ENCODE measurements at regions not wholly inside any gene's neighbourhood (a gene's known extent, or its start where the extent isn't known, plus 50 kb on each side); places are given as distances from the start of the nearest gene placed in this dataset.
"Not testable (repeated sequence)": the region's sequence is repeated elsewhere in the genome, so short reads cannot be mapped to it uniquely, and the experiment has no call there.

DNA sequence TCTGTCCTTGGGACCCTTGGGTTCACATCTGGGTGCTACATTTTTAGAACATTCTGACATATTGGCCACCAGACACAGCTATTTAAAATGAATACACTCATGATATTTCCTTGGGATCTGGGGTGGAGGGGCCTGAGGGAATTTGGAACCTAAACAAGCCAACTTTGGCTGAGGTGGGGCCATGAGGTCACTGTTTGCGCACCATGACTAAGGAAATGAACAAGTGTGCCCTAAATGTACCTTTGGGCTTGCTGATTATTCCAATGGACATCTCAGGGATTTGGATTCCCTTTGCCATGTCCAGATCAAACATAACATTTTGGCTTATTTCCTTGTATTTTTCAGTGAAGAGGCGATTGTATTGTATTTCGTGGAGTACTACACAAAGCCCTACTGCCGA is 80.5 kb upstream of the SEC11C start:
- no peak for DNase-seq

DNA sequence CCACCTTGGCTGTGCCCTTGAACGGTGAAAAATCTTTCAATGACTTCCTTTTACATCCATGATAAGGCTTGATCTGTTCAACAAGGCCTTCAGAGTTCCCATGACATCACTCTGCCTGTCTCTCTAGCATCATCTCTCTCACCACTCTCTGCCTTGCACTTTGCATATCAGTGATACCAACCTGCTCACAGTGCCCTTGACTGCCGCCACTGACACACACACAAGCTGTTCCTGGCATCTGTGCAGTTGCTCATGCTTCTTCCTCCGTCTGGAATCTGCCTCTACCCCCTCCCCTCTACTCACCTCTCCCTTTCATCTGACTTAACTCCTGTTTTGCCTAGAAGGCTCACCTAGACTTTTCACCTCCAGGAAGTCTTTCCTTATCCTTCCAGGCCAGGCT is 79.1 kb upstream of the SEC11C start:
- no peak for DNase-seq

DNA sequence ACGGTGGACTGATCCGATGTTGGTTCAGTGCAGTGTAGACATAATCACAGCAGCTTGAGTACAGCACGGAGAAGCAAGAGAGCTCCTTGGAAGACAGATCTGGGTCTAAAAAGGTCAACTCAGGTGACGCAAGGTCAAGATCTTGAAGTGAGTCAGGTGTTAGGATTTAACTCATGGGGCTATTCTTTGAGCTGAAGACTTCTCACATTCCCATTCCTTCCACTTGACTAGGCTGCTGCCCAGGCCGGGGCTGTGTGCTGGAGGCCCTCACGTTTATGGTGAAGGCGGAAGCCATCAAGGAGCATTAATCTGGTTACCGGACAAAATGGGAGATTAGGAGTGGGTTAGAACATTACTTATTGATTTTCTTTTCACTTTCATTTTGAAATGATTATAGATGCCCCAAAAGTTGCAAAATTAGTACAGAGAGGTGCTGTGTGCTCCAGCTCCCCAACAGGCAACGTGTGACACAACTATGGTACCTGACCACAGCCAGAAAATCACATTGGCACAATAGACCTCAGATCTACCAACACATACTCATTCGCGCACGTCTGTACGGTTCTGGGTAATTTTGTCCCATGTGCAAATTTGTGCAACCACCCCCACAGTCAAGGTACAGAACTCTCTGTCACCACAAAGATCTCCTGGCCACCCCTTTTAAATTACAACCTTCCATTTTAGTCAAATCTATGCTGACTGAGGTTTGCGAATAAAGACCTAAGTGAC is 77.6 kb upstream of the SEC11C start:
- no peak for DNase-seq

DNA sequence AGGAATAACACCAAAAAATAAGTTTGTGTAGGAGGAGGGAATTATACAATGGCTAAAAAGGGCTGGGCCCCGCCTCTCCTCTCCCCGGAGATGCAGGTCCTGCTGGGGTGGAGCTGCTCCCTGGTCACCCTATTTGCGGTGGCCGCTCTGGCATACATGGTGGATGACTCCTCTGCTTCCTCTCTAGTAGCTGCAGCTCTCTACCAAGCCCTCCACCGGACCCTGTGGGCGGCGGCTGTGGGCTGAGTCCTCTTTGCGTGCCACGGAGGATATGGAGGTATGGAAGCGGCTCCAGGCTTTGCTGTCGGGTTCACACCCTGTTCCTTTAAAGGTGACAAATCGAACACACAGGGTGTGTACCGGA is 77.1 kb upstream of the SEC11C start:
- DNase-seq = no peak

DNA sequence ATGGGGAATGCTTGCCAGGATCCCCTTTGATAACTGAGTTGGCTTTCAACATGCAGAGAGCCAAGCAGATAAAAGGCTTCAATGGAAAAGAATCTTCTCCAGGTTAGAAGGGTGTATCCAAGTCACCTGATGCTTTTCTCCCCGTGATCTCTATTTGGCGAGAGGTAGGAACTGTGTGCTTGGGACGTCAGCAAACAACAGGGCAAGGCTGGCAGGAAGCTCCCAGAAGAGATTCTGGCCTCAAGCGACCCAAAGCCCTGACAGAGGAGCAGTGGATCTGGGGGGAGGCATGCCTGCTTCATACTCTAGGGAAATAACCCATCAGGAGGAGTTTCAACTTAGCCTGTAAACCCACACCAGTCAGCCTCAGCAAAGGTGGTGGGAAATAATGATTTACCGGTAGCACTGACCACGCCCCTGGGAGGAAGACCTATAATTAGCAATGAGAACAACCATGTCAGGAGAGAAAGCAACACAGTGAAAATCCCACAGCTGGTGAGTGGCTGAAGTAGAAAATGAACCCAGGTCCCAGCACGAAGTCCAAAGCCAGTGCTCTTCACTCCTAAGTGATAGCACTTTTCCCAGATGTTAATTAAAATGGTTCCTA is 76.3 kb upstream of the SEC11C start:
- DNase-seq = no peak

DNA sequence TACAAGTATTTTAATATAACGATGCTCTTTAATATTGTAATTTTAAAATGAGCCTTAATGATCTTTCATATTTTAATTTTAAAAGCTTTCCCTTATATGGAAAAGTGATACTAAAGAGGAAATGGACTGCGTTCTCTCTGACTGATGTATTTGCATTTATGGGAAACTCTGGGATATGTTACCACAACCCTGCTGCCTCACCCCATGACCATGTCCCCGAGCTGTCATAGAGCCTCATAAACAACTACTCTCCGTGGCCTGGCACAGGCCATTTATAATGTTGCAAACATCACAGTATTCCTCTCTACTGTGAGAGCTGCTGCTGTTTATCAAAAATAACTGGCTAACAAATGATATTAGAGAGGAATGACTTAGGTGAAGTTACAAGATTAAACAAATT is 75.8 kb upstream of the SEC11C start:
- DNase-seq = no peak

DNA sequence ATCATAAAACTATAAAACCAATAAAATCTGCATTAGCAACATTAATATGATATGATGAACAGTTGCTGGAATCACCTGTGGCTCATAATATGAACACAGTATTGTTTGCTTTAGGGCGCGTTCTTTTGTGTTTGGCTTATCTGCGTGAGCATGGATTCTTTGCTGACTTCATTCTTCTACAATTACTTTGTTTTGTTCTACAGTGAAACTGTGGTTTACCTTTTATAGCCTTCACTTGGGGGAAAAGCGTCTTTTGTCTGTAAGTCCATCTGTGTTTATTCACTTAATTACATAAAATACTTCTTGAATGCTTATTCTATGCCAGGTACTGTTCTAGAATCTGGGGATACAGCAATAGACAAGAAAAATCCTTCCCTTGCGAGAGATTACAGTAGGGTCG is 74.0 kb upstream of the SEC11C start:
- no peak for DNase-seq

DNA sequence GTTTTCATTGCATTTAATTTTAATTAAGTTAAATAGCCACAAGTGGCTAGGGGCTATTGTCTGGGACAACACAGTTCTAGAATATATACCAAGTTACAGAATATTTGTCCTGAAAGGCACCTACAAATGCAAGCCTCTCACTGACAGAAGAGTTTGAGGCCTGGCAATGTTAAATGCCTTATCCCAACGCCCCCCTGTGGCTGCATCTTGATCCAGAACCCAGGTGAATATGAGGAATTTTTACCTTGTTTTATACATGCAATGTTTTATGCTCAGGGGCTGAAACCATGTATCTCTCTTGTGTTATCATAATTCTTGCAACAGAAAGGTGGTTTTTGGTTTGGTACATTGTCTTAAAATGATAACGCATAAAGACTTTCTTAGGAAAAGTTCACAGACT is 71.8 kb upstream of the SEC11C start:
- DNase-seq = no peak

DNA sequence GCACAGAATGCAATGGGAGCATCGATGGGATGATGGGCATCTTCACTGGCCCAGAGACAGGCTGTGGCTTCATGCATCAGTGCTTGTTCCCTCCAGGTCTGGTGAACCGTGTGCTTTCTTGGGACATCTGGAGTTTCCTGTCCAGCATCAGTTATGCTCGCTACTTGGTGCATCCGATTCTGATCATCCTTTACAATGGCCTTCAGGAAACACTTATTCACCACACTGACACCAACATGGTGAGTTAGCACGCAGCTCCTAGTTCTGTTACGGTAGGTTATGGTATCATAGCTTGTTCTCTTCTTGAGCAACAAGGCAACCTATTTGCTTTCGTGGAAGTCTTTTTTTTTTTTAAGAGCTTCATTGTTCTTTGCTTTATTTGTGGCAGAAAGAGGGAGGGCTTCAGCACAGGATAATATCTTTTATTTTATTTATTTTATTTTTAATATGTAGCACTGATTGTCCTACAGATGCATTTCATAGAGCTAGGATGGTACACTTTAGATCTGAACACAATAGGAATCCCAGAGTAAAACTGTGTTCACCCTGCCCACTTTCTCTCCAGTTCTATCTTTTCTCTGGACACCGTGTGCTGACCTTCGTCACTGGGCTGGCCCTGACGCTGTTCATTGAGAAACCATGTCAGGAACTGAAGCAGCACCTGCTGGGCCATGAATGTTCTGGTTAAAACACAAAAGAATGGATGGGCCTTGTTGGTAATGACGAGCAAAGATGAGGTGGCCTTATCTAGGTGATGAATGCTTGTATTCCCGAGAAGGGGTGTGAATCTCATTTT is 71.2 kb upstream of the SEC11C start:
- no peak for DNase-seq

DNA sequence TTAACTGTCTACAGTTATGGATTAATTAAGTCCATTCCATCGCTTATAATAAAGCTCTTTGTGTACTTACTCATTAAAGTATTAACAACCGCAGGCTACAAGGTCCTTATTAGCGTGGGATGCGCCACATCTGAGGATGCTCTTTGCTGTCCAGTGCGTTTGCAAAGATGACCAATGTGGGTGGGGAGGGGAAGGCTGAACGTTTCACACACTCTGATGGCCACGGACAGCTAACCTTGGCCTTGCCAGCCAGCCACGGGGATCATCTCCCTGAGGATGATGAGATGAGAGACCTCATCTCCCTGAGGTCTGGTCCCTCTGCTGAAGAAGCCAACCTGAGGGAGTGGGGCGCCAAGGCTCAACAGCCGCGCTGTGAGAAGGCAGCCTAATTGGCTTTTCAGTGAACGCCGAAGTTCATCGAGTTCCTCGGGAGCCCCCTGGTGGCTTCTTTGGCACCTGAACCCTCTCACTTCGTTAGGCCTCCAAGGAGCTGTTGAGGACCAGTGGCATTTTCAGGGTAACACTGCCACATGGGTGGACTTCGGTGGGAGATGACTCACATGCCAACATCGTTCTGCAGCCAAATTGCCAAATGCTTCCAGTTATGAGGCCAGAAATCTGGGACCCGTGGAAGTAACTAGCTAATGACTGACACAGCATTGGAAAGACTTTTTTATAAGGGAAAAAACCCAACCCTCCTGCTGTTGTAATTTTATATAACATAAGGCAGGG is 69.3 kb upstream of the SEC11C start:
- peak; percentile 67 for DNase-seq

DNA sequence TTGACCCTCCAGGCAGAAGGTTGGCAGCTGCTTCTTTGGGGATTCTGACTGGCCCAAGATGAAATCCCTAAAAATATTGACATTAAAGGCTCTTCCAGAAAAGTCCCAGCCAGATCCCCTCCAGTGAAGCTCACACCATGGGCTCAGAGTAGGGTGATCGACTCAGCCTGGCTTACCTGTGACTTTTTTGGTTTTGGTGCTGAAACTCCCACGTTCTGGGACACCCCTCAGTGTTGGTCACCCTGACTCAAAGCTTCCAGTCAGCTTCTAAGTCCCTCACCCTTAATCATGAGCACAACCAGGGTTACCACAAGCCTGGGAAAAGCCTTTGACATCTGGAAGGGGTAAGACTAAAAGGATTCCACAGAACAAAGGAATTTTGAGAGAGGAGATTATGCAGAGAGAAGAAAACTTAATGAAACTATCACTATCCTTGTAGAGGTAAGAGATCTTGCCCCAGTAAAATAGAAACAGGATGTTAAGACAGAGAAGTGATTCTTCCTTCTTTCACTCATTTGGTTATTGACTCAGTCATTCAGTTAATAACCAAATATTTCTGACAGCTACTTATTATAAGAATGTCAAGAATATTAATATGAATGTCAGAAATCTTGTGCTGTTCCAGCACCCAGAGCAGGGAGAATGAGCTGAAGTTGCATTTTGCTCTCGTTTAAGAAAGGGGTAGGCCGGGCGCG is 66.8 kb upstream of the SEC11C start:
- DNase-seq = no peak

DNA sequence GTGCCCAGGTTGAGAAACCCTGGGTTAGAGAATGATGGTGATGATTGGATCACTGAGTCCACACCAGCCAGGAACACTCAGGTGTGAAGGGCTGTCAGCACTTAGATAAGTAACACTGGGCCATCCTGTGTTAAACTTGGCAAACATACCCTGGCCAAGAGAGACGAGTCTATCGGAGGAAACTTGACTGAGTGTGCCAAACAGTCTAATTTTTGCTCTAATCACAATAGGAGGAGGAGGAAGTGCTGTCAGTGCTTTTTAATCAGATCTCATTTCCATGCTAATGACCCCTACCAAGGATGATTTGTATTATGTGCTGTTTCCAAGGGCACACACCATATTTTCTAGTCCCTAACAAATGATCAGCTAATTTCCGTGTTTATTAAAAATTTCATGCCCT is 63.8 kb upstream of the SEC11C start:
- DNase-seq = no peak

DNA sequence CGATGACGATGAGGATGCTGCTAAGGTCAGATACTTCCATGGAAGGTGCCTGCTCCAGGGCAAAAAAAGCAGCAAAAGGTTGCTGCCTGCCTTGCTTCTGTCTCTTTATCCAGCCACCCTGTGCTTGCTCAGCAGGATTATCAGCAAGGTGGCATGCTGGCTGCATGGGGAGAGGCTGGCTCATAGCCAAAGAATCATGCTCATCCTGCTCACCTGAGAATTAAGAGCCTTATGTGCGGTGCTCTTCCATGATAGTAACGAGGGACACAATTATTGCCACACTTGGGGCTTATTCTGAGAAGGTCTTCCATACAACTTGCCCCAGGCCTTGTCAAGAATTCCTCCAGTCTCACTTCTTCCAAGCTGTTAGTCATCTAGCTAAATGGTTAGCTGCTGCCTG is 60.4 kb upstream of the SEC11C start:
- no peak for DNase-seq

DNA sequence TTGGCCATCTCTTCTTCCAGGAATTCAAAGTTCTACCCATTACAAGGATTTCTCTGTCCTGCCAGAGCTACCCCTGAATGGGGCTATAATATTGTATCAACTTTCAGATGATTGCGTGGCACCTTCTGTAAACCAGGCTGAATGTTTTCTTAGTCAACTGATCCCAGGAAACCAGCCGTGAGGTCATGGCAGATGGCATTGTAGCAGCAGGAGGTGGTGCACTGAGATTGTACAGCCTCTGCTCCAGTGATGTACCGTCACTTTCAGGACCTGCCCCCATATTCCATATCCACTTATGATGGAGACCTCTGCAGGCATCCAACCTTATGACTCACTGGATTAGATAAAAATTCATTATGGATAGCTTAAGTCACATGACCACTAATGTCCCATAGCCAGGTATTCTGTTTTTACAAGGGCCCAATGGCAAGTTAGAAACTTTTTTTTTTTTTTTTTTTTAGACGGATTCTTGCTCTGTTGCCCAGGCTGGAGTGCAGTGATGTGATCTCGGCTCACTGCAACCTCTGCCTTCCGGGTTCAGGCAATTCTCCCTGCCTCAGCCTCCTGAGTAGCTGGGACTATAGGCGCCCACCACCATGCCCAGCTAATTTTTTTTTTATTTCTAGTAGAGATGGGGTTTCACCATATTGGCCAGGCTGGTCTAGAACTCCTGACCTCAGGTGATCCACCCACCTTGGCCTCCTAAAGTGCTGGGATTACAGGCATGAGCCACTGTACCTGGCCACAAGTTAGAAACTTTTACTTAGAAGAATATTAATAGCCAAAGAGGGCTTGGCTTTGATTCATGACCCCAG is 59.8 kb upstream of the SEC11C start:
- DNase-seq = not testable (repeated sequence)

DNA sequence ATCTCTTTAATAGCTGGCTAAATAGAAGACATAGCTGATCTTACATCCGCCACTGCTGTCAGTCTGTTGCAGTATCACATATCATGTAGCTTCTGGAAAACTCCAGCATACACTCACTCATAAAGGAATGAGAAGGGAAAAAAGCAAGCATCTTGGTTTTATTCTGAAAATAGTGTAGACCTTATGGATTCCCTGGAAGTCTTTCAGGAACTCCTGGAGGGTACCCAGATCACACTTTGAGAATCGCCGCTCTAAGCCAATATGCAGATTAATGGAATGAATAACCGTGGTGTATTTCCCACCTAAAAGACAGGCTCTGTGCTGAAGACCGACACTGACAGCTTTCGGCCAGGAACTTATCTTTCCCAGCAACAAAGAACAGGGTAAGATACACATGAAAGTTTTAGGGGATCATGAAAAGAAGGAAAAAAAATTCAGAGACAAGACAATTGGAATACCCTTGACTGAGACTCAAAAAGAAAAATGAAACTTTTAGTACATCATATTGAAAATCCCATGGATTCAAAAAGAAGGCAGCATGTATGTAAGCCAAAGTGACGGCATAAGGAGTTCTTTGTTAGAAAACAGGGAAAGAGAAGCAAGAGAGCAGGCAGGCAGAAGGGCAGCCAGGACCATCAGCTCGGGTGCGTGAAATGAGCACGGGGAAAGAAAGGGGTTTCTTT is 56.4 kb upstream of the SEC11C start:
- DNase-seq = no peak

DNA sequence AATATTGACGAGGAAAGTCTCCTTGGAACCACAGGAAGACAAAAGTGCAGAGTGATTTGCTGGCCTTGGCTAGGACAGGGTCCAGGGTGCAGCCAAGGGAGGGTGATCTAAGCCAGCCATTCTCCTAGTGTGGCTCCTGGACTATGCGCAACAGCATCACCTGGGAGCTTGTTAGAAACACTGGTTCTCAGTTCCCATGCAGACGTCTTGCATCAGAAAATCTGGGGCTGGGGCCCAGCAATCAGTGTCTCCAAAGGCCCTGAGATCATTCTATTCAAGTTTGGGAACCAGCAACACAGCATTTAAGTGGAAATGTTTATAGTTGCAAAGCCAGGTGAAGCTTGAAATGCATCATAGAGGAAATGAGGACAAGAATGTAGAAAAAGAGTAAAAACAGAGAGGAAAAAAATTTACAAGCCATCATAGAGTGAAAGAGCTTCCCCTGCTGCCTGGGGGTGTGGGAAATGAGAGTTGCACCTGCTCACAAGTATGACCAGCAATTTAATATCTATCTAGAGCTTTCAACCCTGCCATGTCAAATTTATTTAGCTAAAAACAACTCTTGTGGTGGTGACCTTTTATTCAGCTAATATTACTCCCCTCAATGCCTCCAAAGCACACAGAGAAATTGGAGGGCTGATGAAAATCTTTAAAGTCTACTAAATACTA is 54.4 kb upstream of the SEC11C start:
- DNase-seq = no peak

DNA sequence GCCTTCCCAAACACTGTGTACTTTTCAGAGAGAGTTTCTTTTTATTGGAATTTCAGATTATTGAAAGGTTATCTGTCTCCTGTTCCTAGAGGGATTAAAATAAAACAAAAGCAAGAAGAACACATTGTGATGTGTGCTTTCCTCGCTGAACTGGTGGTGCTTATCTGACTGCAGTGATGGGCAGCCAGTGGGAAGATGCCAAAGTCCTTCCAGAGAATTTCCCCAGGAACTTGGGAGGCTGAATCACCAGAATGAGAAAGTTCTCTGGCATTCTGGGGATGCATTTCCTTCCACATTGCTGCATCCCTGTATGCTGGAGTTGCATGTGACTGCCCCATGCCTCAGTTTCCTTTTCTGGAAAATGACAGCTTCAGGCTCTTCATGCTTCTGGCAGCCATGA is 53.9 kb upstream of the SEC11C start:
- no peak for DNase-seq

DNA sequence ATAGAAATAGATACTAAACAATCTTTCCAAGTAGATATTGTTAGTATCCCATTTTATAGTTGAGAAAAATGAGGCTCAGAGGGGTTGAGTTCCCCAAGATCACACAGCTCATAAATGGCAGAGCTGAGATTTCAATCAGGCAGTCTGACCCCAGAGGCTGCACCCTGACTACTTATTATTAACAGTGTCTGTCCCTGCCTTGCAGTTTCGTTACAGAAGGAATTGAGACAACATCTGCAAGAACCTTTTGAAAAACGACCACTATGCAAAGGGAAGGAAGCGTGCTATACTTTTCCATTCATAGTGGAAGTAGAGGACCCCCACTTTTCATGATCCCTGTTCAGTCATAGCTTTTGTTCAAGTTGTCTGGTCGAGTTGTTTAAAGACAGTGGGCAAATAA is 53.2 kb upstream of the SEC11C start:
- no peak for DNase-seq

DNA sequence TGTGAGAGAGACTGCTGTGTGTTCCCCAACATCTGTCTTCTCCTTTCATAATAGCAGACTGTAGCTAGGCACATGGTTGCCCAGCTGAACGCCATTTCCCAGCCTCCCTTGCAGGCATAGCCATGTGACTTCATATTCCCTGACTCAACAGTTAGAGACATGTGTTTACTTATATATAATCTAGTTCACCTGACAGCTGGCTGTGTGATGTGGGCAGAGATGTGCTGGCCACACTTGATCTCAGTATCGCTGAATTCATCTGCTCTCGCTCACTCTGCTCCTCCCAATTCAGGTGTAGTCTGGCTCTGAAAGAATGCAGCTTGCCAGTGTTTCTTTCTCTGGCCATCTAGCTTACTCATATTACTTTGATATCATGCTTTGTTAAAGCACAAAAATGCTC is 52.3 kb upstream of the SEC11C start:
- DNase-seq = peak; percentile 21

Measured in CD4-positive, alpha-beta T cell treated with Interleukin-21 for 1 hour (primary cell).